Brain microvascular endothelial cell (primary cell): ENCODE measurements at regions not wholly inside any gene's neighbourhood (a gene's known extent, or its start where the extent isn't known, plus 50 kb on each side); places are given as distances from the start of the nearest gene placed in this dataset.
"Not testable (repeated sequence)": the region's sequence is repeated elsewhere in the genome, so short reads cannot be mapped to it uniquely, and the experiment has no call there.

Source experiments
- DNase-seq: peaks from one replicate; pipeline ENCODE4 v3.0.0-alpha.2; 2020
- H3K27ac ChIP-seq: fragments of 250-450 bp; sonication (Bioruptor Pico); 2 replicates; pipeline ENCODE4 v1.5.1; 2020; ENCODE audit warnings: mild to moderate bottlenecking, moderate library complexity
- H3K27me3 ChIP-seq: fragments of 250-450 bp; sonication (Bioruptor Pico); replicated peaks from 2 replicates; pipeline ENCODE4 v1.5.1; 2020; ENCODE audit warnings: mild to moderate bottlenecking
- H3K36me3 ChIP-seq: fragments of 250-450 bp; sonication (Bioruptor Pico); replicated peaks from 2 replicates; pipeline ENCODE4 v1.5.1; 2020; ENCODE audit warnings: mild to moderate bottlenecking
- H3K4me3 ChIP-seq: 2 replicates; pipeline ENCODE4 v1.5.1; 2011; ENCODE audit warnings: low read depth, mild to moderate bottlenecking, control low read depth, low read length, moderate library complexity
- in situ Hi-C: cut with HindIII; loops from 2 replicates; pipeline ENCODE4 v1.10.0; 2017; ENCODE audit warnings: low sequenced_read_pairs, low pct_ligation_motif_present
- TF ChIP-seq, protein P1 (sequence below): IDR thresholded peaks from 2 replicates; pipeline ENCODE4 v1.5.1; 2011; ENCODE audit warnings: low read depth, mild to moderate bottlenecking, moderate library complexity, low read length, control low read depth, inconsistent platforms; ENCODE audit errors: missing control alignments

DNA sequence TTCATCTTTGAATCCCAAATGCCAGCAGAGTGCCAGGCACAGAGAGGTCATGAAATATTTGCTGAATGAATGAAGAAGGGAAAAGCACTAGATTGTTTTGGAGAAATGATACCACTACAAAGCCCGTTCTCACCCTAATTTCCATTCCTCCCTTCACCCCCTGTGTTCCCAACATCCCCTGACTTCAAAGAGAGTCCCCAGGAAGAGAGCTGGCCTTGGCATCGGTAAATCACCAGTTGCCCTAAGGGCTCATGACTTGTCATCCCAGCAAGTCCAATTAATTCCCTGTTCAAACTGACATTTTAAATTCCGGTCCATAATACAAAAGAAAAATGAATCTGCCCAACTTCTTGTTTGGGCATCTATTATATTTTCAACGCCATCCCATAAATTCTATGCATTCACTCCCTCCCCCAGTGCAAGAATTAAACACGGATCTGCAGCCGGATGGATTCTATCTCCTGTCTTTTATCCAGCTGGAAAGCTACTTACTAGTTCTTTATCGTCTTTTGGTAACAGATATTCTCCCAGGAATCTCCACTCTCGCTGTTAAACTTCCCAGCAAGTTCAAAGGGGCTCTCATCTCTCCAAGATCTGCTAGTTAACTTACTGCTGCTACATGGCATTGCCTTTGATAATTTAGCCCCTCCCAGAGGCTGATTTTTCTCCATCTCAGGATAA is 63.9 kb upstream of the TSC22D2 start:
- DNase-seq, result no peak
- Histone ChIP-seq H3K27ac (no peak overlapping the region), H3K27me3 (no peaks in the 10 kb centered on the region), H3K36me3 (no peaks in the 10 kb centered on the region), H3K4me3 (no peak overlapping the region)
- TF ChIP-seq, protein P1, sequence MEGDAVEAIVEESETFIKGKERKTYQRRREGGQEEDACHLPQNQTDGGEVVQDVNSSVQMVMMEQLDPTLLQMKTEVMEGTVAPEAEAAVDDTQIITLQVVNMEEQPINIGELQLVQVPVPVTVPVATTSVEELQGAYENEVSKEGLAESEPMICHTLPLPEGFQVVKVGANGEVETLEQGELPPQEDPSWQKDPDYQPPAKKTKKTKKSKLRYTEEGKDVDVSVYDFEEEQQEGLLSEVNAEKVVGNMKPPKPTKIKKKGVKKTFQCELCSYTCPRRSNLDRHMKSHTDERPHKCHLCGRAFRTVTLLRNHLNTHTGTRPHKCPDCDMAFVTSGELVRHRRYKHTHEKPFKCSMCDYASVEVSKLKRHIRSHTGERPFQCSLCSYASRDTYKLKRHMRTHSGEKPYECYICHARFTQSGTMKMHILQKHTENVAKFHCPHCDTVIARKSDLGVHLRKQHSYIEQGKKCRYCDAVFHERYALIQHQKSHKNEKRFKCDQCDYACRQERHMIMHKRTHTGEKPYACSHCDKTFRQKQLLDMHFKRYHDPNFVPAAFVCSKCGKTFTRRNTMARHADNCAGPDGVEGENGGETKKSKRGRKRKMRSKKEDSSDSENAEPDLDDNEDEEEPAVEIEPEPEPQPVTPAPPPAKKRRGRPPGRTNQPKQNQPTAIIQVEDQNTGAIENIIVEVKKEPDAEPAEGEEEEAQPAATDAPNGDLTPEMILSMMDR, result no peak
- in situ Hi-C loops, result no loop called here

DNA sequence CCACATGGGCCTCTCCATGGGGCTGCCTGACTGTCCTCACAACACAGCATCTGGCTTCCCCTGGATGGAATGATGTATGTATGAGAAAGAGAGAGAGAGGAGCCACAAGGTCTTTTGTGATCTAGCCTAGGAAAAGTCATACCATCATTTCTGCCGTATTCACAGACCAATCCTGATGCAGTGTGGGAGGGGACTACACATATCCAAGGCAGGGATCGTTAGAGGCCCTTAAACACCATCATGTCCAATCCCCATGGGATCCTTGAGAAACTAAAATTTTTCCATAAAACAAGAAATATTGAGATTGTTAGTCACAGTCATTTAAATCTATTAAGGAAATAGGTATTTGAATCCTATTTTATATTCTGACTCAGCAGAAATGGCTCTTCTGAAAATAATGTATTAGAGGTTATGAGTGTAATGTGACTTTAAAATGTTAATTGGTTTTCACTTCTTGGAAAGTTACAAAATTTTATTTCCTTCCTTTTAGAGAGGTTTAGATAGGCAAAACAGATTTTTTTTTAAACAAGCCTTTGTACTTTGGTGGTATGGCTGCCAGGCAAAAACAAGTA is 65.1 kb upstream of the TSC22D2 start:
- no peak for DNase-seq
- Histone ChIP-seq H3K36me3 (no peaks in the 10 kb centered on the region), H3K4me3 (no peak overlapping the region), H3K27me3 (no peaks in the 10 kb centered on the region), H3K27ac (no peak overlapping the region)
- TF ChIP-seq, protein P1, result no peak
- in situ Hi-C loops, result no loop called here

DNA sequence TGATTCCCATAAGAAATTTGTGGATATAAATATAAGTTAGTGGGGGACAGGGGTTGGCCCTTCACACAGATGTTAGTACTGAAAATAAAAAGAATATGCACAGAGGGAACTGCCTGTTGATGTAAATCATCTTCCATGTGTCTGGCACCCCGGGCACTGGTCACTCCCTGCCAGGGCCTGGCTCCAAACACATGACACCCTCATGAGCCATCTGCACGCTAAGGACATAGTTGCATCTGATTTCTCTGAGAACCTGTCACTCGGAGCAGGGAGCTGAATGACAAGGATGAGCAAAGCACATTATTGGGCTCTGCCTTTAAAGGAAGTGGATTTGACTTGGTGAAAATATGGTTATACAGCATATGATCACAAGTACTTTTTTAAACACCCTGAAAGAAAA is 66.2 kb upstream of the TSC22D2 start:
- Histone ChIP-seq H3K27ac (no peak overlapping the region), H3K36me3 (no peaks in the 10 kb centered on the region), H3K4me3 (no peak overlapping the region), H3K27me3 (no peaks in the 10 kb centered on the region)
- TF ChIP-seq, protein P1, result no peak
- in situ Hi-C loops, result no loop called here
- no peak for DNase-seq

DNA sequence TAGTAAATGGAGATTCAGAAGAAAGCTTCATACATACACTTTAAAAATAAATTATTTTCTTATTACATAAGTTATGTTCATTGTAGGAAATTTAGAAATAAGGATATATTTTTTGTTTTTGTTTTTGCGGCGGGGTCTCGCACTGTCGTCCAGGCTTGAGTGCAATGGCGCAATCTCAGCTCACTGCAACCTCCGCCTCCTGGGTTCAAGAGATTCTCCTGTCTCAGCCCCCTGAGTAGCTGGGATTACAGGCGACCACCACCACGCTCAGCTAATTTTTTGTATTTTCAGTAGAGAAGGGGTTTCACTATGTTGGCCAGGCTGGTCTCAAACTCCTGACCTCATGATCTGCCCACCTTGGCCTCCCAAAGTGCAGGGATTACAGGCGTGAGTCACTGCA is 71.7 kb upstream of the TSC22D2 start:
- in situ Hi-C loops, H3K36me3 ChIP-seq, H3K27me3 ChIP-seq, H3K27ac ChIP-seq, H3K4me3 ChIP-seq, DNase-seq: not testable (repeated sequence)

DNA sequence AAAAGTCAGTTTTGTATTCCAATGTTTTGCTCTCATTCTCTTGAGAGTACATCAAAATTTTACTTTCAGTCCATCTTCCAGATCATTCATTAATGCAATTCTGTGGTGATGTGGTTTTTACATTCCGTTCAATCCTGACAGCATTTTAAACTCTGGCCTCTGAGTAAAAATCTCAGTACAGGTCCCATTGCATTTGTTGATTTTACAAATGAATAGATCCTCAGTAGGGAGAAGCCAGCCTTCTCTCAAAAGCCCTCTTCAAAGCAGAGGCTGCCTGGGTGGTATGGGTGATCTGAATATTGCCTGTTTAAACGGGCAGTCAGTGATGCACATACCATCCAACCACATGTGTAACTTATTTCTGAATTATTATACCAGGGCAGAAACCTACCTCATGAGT is 72.5 kb upstream of the TSC22D2 start:
- TF ChIP-seq, protein P1, result no peak
- Histone ChIP-seq H3K36me3 (no peaks in the 10 kb centered on the region), H3K4me3 (no peak overlapping the region), H3K27ac (no peak overlapping the region), H3K27me3 (no peaks in the 10 kb centered on the region)
- no peak for DNase-seq
- in situ Hi-C loops, result no loop called here

DNA sequence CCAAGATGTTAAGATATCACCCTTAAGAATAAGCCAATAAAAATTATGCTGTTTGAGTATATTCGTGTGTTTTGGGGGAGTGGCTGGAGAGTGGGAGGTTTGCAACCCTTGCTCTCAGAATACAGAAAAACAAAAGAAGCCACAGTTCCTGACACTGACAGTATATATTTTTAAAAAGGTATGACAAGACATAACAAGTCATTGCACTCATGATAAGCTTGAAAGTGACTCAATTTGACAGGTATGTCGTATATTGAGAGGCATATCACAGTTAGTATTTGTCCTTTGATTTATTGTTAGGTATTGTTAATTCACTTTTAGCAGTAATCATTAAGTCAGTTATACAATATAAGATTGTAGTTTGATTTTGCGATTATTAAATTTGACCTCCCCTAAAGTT is 73.1 kb upstream of the TSC22D2 start:
- in situ Hi-C loops, result no loop called here
- no peak for DNase-seq
- Histone ChIP-seq H3K4me3 (no peak overlapping the region), H3K27me3 (no peaks in the 10 kb centered on the region), H3K36me3 (no peaks in the 10 kb centered on the region), H3K27ac (no peak overlapping the region)
- TF ChIP-seq, protein P1, result no peak
